ENCODE measurements at regions not wholly inside any gene's neighbourhood (a gene's known extent, or its start where the extent isn't known, plus 50 kb on each side); places are given as distances from the start of the nearest gene placed in this dataset.
"Not testable (repeated sequence)": the region's sequence is repeated elsewhere in the genome, so short reads cannot be mapped to it uniquely, and the experiment has no call there.

DNA sequence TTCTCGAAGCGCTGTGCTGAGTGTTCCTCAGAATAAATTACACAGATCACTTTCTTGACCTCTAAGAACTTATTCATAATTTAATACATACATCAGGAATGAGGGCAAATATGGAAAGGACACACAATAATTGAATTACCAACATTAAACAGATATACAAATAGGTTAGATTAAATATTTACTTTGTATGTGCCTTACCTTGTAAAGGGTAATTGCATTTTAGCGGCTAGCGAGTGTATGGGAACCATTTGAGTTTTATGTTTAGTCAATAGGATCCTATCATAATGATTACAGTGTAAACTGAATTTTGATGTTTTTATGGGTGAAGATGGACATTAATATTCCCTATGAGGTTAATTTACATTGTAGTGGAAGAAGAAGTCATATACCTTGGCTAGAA, 1187.1 kb upstream of the WWC1 start:
- ChIA-PET POLR2A (no interaction called here), CTCF (no interaction called here)
- DNase-seq (ENCODE audit: extremely low spot score), result no peak
- TF ChIP-seq, protein P1, sequence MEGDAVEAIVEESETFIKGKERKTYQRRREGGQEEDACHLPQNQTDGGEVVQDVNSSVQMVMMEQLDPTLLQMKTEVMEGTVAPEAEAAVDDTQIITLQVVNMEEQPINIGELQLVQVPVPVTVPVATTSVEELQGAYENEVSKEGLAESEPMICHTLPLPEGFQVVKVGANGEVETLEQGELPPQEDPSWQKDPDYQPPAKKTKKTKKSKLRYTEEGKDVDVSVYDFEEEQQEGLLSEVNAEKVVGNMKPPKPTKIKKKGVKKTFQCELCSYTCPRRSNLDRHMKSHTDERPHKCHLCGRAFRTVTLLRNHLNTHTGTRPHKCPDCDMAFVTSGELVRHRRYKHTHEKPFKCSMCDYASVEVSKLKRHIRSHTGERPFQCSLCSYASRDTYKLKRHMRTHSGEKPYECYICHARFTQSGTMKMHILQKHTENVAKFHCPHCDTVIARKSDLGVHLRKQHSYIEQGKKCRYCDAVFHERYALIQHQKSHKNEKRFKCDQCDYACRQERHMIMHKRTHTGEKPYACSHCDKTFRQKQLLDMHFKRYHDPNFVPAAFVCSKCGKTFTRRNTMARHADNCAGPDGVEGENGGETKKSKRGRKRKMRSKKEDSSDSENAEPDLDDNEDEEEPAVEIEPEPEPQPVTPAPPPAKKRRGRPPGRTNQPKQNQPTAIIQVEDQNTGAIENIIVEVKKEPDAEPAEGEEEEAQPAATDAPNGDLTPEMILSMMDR (IDR thresholded peaks at IDR 0.05; ENCODE audit: control extremely low read depth, extremely low read depth, low read depth, missing control alignments), result no peak

DNA sequence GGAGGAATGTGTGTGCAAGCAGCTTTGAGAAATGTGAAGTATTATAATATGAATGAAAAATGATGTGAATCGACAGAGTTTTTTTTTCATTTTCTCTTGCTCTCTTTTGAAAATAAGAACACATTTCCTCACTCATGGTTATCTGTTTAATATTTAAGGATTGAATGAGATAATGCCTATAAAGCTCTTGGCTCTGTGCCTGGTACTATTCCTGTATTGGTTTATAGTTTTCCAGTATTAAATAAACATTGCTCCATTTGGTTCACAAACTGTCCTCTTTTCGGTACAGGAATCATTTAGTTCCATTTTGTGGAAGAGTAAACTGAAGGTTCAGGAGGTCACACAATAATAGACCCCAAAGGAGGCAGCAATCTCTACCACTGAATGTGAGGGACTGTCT, 1185.5 kb upstream of the WWC1 start:
- DNase-seq (ENCODE audit: extremely low spot score), result no peak
- ChIA-PET POLR2A (no interaction called here), CTCF (no interaction called here)
- TF ChIP-seq, protein P1 (IDR thresholded peaks at IDR 0.05; ENCODE audit: control extremely low read depth, extremely low read depth, low read depth, missing control alignments), result no peak

DNA sequence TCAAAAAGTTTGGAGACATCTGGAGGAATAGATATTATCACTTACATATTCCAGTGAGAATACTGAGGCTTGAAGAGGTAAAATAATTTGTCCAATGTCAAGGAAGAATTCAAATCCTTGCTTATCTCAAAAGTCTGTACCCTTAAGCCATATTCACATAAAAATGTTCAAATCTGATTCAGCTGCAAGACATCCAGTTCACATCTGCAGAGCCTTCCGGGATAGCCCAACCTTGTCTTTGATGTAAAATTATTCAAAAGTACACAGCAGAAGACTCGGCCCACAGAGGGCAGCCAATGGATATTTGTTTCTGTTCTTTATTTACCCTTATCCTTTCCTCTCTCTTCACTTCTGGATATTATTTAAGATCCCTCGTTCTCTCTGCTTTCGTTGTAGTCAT, 1183.8 kb upstream of the WWC1 start:
- CTCF ChIA-PET, result no interaction called here
- POLR2A ChIA-PET, result no interaction called here
- TF ChIP-seq, protein P1 (IDR thresholded peaks at IDR 0.05; ENCODE audit: control extremely low read depth, extremely low read depth, low read depth, missing control alignments), result no peak
- no peak for DNase-seq (ENCODE audit: extremely low spot score)

DNA sequence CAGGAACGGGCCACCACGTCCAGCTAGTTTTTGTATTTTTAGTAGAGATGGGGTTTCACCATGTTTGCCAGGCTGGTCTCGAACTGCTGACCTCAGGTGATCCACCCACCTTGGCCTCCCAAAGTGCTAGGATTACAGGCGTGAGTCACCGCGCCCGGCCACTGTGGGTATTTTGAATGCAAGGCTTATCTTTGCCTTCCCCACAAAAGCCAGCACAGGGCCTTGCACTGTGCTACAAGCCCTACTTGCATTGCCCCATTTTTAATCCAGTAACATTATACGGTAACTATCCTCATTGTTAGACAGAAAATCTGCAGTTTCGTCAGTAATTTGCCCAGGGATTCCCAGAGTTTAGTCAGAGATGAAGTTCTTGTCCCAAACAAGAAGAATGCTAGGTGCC, 1183.2 kb upstream of the WWC1 start:
- DNase-seq (ENCODE audit: extremely low spot score); POLR2A ChIA-PET: not testable (repeated sequence)
- CTCF ChIA-PET, result interaction anchor here (1.1 kb wide), 1 partner anchor 10 kb away, joined by 3 read pairs; no protein-coding TSS in a partner anchor

DNA sequence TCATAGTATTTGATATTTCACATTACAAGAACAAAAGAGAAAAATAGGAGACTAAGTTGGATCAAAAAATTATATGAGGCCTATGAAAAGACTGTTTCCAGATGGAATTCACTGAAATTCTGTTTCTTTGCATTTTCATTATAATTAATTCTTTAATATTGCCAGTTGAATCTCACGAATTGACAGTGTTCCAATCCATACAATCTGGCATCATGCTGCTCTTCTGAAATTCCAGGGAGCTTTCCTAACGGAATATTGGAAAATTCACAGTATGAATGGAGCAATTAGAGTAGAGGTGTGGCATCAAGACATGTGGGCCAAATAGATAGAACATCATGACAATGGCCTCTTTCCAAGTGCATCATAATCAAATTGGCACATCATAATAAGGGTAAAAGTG, 1178.9 kb upstream of the WWC1 start:
- ChIA-PET CTCF (no interaction called here), POLR2A (no interaction called here)
- no peak for DNase-seq (ENCODE audit: extremely low spot score)
- TF ChIP-seq, protein P1 (IDR thresholded peaks at IDR 0.05; ENCODE audit: control extremely low read depth, extremely low read depth, low read depth, missing control alignments), result no peak

DNA sequence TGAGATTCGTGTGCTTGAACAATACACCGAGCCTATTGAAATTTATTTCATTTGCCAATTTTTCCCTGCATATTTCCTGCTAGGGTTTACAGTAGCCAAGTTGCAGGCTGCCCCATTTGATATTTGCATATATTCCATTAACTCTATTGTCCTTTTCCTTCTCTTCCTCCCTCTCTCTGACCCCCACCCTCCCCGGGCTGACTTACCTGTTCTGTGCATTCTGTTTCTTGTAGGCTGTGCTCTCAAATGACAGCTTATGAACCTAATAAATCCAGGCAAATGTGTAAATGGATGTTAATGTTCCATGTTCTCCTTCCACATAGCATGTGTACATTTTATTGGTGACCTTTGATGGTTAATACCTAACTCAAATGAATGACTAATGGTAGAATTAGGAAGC, 1169.2 kb upstream of the WWC1 start:
- DNase-seq (ENCODE audit: extremely low spot score), result no peak
- ChIA-PET POLR2A (no interaction called here), CTCF (no interaction called here)
- TF ChIP-seq, protein P1 (IDR thresholded peaks at IDR 0.05; ENCODE audit: control extremely low read depth, extremely low read depth, low read depth, missing control alignments), result no peak

DNA sequence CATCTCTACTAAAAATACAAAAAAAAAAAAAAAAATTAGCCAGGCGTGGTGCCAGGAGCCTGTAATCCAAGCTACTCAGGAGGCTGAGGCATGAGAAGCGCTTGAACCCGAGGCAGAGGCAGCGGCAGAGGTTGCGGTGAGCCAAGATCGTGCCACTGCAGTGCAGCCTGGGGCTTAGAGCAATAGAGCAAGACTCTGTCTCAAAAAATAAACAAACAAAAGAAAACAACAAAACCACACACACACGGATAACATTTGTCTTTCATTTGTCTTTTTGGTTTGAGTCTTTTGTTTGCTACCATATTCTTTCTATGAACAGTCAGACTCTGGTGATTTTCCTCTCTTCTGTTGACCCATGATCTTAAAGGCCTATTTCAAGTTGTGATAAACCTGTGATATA, 1168.3 kb upstream of the WWC1 start:
- no peak for DNase-seq (ENCODE audit: extremely low spot score)
- ChIA-PET POLR2A (no interaction called here), CTCF (no interaction called here)
- TF ChIP-seq, protein P1 (IDR thresholded peaks at IDR 0.05; ENCODE audit: control extremely low read depth, extremely low read depth, low read depth, missing control alignments), result no peak

Measured in GM10248 (cell line).